GM18907 (cell line): ENCODE measurements at regions not wholly inside any gene's neighbourhood (a gene's known extent, or its start where the extent isn't known, plus 50 kb on each side); places are given as distances from the start of the nearest gene placed in this dataset.
"Not testable (repeated sequence)": the region's sequence is repeated elsewhere in the genome, so short reads cannot be mapped to it uniquely, and the experiment has no call there.

Experiments used
- ATAC-seq: cut with Tn5 transposase; IDR thresholded peaks from one replicate; pipeline ENCODE4 v1.9.1; 2021; ENCODE audit warnings: mild to moderate bottlenecking, moderate library complexity; ENCODE audit not compliant: unreplicated experiment

GRCh38 chr11:43177975-43178374 is 133.8 kb upstream of the API5 start:
- ATAC-seq, result no peak

DNA sequence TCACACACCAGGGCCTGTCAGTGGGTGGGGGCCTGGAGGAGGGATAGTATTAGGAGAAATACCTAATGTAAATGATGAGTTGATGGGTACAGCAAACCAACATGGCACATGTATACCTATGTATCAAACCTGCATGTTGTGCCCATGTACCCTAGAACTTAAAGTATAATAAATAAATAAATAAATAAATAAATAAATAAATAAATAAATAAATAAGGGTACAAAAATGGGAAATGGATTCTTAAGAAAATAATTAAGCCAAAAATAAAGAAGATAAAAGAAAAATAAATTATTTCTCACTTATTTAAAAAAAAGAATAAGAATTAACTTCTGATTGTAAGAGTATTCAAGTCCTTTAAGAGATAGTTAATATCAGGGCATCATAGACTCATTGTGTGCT is 117.3 kb upstream of the API5 start:
- not testable (repeated sequence) for ATAC-seq

- no peak for ATAC-seq
Observed at GRCh38 chr11:43197379-43197778, 114.4 kb upstream of the API5 start.

GRCh38 chr11:43200031-43200430 is 111.8 kb upstream of the API5 start:
- ATAC-seq, result no peak

GRCh38 chr11:43212279-43212678 is 99.5 kb upstream of the API5 start:
- ATAC-seq, result no peak

DNA sequence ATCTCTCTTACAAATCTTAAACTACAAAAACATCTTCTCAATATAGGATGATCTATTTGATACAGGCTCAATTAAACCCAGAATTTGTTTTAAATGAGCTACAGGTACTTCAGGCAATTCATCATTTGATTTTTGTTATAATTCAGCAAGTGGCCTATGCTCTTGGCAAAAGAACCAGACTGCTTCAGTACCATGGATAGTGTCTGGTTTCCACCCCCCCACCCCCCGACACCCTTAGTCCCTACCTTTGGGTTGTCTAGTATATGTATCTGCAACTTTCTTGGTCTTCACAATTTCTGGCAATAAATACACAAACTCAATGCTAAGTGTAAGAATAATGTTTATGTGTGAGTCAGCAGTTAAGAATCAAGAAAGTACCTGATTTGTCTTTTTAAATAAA is 97.3 kb upstream of the API5 start:
- no peak for ATAC-seq

DNA sequence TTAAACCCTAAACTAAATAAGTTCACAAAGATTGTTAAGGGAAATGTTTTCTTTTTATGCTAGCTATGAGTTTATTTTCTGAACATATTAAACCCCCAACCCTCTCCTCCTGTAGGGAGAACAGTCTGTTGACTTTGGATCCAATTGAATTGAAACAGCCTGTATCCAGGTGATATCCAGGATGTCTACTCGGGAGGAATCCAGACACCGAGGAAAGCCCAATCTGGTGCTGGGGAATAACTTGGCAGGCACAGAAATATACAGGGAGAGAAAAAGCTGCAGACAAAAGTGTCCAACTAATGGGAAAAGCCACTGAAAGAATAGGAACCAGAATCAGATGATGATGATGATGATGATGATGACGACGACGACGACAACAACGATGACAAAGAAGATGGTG is 93.9 kb upstream of the API5 start:
- no peak for ATAC-seq

GRCh38 chr11:43222215-43222614 is 89.6 kb upstream of the API5 start:
- ATAC-seq, result no peak

- ATAC-seq, result no peak
Observed at GRCh38 chr11:43223026-43223425, 88.8 kb upstream of the API5 start.

DNA sequence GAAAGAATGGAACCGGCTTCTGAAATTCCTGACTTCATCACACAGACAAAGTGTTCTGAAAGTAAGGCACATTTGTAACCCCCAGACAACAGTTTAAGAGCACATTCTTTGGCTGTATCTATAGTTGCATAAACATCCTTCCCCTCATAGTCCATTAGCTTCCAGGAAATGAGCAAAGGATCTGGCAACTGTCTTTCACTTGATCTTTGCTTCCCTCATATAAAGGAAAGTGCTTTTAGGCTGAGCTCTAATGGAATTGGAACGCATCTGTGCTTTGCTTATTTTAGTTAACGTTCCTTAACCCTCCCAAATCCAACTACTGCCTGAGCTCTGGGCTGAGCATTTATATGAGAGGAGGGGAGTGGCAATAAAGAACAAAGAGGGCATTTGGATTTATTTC is 76.9 kb upstream of the API5 start:
- no peak for ATAC-seq

GRCh38 chr11:43238341-43238740 is 73.5 kb upstream of the API5 start:
- no peak for ATAC-seq

DNA sequence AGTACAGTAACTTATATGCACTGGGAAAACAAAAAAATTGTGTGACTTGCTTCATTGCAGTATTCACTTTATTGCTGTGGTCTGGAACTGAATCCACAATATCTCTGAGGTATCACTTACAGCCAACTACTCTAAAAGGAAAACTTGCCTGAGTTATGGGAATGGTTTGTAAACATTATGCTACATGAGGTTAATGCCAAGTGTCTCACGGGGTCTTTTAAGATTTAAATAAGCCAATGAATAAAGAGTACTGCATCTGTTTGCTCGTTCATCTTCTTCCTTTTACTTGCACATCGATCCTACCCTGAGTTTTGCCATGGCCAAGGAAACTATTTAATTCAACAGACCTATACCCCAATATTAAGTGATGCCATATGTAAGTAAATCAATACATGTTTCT is 72.0 kb upstream of the API5 start:
- ATAC-seq, result no peak

GRCh38 chr11:43242401-43242800 is 69.4 kb upstream of the API5 start:
- ATAC-seq, result no peak

DNA sequence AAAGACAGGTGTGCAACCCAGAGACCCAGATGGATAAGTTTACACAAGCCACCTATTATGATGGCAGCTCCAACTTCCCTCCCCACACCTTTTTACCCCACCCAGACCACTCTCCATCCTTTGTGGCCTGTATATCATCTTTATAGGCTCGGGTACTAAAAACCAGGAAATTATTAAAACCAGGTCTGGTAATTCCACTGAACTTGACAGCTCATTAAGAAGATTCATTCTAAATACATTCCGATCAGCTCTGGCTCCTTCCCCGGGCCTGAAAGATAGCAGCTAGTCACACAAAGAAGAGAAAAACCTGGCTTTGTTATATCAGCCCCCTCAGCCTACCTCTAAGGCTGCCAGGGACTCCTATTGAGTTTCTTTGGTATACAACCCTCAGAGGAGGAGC is 67.9 kb upstream of the API5 start:
- no peak for ATAC-seq

DNA sequence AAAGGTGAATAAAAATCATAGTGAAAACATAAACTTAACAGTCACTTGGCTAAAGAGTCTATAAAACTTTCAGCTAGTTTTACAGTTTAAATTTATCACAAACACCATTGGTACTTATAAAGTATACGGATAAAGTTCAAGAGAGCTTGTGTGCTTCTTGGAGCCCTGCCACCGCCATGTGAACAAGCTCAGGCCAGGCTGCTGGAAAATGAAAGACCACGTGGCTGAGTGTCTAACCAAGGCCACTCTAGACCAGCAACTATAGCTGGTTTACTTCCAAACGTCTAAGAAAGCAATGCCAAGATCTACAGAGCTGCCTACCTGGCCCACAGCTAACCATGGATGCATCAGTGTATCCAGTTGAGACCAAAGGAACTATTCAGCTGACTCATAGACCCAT is 66.3 kb upstream of the API5 start:
- no peak for ATAC-seq

- ATAC-seq, result no peak
Observed at GRCh38 chr11:43250309-43250708, 61.5 kb upstream of the API5 start.

GRCh38 chr11:43261775-43262174 is 50.0 kb upstream of the API5 start:
- no peak for ATAC-seq
